OCI-LY7 (cell line): ENCODE measurements at regions not wholly inside any gene's neighbourhood (a gene's known extent, or its start where the extent isn't known, plus 50 kb on each side); places are given as distances from the start of the nearest gene placed in this dataset.

Source experiments
- EZH2phosphoT487 ChIP-seq: fragments of 200-600 bp; sonication (generic); IDR thresholded peaks from 2 replicates; pipeline ENCODE4 v1.6.1; 2018; ENCODE audit warnings: low read depth, borderline replicate concordance, mild to moderate bottlenecking, mixed run types, antibody characterized with exemption, low read length, moderate library complexity, mixed read lengths
- TF ChIP-seq, protein P1 (sequence below): fragments of 200-600 bp; sonication (generic); conservative IDR thresholded peaks from 2 replicates; pipeline ENCODE4 v1.5.1; 2014; ENCODE audit warnings: mild to moderate bottlenecking, antibody characterized with exemption, low read length, moderate library complexity, mixed read lengths

DNA sequence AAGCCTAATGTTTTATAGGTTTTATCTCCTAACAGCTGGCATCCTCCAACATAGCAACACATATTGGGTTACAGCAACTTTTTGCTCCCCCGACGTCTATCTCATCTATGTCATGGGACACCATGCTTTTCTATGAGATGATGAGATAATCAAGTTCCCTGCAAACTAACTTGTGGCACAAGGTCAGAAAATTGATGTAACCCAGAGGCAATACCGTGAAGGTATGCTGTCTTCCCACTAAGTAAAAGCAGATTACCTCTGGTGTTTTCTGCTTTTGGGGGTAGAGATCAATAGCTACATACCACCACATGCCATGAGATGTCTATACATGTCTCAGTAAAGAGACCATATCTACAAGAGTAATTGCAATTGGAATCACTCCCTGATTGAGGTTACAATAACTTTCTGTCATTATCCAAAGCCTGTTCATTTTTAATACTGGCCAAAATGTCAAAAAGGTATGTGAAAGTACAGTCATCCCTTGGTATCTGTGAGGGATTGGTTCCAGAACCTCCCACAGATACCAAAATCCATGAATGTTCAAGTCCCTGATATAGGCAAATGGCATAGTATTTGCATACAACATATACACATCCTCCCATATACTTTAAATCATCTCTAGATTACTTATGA, 131.3 kb downstream of the CYSLTR2 start:
- TF ChIP-seq, protein P1, sequence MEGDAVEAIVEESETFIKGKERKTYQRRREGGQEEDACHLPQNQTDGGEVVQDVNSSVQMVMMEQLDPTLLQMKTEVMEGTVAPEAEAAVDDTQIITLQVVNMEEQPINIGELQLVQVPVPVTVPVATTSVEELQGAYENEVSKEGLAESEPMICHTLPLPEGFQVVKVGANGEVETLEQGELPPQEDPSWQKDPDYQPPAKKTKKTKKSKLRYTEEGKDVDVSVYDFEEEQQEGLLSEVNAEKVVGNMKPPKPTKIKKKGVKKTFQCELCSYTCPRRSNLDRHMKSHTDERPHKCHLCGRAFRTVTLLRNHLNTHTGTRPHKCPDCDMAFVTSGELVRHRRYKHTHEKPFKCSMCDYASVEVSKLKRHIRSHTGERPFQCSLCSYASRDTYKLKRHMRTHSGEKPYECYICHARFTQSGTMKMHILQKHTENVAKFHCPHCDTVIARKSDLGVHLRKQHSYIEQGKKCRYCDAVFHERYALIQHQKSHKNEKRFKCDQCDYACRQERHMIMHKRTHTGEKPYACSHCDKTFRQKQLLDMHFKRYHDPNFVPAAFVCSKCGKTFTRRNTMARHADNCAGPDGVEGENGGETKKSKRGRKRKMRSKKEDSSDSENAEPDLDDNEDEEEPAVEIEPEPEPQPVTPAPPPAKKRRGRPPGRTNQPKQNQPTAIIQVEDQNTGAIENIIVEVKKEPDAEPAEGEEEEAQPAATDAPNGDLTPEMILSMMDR, result no peak
- TF ChIP-seq EZH2phosphoT487, result no peak
